GM21786 (cell line): ENCODE measurements at regions not wholly inside any gene's neighbourhood (a gene's known extent, or its start where the extent isn't known, plus 50 kb on each side); places are given as distances from the start of the nearest gene placed in this dataset.

Source experiments
- ATAC-seq: cut with Tn5 transposase; IDR thresholded peaks from one replicate; pipeline ENCODE4 v1.9.1; 2021; ENCODE audit not compliant: unreplicated experiment

GRCh38 chr10:6741541-6741941, 161.5 kb upstream of the PRKCQ start:
- ATAC-seq = no peak

- ATAC-seq = no peak
Measured at GRCh38 chr10:6739530-6740174, 159.6 kb upstream of the PRKCQ start.

DNA sequence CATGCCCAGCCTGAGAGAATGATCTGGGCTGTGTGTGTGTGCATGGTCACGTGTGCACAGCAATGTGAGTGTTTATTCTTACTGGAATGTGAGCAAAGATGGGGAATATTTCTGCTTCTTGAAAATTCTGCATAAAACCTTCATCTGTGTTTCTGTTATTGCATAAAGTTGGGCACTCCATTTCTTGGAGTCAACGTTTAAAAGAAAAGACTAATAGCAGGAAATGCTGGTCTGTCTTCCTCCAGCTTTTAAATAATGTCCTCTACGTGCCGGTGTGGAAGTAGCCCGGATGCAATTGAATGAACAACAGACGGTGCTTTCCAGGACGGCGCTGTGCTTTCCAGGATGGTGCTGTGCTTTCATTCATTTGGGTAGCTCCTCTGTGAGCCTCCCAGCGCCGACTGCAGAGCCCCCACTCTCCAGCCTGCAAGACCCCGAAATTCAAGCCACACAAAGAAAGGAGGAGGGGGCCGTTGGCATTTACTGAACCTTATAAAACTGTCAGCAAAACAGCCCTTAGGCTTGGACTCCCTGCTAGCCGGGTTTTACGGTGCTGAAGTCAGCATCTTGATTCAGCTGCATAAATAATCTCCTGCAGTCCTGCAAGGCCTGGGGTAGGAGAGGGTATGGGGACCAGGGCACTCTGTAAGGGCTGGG, 158.2 kb upstream of the PRKCQ start:
- no peak for ATAC-seq

DNA sequence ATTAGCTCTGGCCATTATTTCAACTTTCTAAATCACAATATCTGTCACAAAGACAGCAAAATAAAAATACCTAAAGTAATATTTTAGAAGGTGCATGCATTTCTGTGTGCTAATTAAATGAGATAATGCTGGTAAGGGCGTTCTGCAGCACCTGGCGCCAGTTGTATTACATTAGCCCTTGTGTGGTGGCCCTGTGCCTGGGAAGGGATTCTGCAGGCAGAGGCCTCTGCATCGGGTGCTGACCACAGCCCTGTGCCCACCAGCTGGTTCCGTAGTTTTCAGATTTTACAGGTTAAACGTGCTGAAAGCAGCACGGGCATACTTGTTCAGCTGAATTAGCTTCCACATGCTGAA, 157.7 kb upstream of the PRKCQ start:
- ATAC-seq = no peak

DNA sequence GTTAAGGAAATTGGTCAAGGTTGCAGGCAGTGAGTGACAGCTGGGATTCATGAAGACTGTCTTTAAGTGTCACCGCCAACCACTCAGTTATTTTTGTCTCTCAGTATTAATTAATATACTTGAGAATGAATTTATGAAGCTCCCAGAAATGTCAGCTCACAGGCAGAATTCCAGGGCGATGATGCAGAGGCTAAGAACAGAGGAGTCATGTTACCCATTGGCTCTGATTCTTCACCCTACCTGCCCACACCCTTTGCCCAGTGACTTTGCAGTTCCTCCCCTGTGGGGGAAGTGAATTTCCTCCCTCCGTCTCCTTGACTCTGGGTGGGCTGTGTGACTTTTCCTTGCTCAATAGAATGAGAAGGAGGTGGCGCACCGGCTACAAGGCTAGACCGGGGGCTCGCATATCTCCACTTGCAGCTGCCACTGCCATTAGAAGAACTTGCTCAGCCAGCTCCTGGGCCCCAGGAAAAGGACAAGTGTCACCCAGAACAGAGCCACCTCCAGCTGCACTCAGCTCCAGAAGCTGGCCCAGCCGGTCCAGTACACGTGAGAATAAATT, 157.1 kb upstream of the PRKCQ start:
- ATAC-seq = no peak

- no peak for ATAC-seq
Measured at GRCh38 chr10:6734286-6734685, 154.2 kb upstream of the PRKCQ start.

GRCh38 chr10:6729861-6730344, 149.8 kb upstream of the PRKCQ start:
- ATAC-seq = no peak

DNA sequence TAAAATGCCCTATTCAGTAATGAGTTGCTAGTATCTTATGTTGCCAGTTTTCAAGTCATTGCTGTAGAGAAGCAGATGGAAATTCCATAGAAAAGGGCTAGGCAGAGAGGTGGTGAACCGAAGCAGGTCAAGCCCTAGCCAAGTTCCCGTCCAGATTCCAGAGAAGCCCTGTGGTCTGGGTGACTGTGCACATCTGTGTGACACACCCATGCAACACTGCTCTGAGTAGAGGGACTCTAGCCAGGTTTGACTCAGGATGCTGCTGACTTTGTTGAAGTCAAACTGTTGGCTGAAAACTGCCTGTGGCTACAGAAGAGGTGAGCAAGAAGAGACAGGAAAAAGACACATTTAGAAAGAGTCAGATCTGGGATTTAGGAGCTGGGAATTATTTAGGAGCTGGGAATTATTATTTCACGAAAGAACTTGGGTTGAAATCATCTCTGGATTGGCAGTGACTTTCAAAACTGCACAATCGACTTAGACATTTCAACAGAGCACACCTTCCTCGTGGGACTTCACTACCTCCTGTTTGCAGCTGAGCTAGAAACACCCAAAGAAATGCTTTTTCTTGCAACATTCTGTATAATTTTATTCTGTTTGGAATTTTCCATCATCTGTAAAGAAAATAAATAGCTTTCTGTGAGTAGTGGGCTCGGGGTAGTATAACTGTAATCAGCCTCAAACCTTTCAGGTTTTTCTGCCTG, 149.1 kb upstream of the PRKCQ start:
- no peak for ATAC-seq

DNA sequence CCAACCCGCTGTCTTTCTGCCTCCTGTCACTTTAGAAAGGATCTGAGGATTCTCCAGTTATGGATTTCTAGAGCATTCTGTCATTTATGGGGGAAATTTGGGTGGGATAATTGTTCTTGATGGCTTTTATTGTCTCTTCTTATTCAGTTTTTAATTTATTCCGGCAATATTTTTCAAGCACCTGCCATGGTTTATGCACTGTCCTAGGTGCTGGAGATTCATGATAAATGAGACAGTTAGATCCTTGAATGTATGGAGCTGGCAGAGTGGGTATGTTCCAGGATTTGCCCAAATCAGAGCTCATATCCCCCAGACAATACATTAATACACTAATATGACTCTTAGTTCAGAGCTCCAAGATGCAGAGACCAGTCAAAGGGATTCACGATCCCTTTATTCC, 146.8 kb upstream of the PRKCQ start:
- ATAC-seq = no peak

DNA sequence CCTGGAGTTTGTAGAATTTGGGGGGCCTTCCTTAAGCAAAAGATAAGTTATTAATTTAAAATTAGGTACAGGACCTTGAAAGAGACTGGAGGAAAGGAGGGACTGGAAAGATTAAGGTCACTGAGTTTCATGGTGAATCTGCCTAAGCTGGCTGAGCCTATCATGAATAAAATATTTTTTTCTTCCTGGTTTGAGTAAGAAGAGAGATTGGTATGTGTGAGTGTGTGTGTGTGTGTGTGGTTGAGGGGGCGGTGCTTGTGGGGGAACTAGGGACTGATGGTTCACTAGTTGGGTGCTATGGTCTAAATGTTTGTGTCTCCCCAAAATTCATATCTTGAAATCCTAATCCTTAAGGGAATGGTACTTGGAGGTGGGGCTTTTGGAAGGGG, 142.5 kb upstream of the PRKCQ start:
- ATAC-seq = no peak

GRCh38 chr10:6721964-6722615, 142.0 kb upstream of the PRKCQ start:
- no peak for ATAC-seq

- ATAC-seq = no peak
Measured at GRCh38 chr10:6721480-6721879, 141.4 kb upstream of the PRKCQ start.

DNA sequence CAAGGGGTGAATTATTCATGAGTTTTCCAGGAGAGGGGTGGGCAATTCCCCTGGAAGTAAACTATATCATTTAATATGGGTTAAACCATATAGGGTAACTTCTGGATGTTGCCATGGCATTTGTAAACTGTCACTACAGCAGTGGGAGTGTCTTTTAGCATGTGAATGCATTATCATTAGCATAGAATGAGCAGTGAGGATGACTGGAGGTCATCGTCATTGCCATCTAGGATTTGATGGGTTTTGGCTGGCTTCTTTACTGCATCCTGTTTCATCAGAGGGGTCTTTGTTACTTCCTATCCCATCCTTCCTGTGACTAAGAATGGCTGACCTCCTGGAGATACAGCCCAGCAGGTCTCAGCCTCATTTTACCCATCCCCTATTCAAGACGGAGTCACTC, 139.5 kb upstream of the PRKCQ start:
- ATAC-seq = no peak

DNA sequence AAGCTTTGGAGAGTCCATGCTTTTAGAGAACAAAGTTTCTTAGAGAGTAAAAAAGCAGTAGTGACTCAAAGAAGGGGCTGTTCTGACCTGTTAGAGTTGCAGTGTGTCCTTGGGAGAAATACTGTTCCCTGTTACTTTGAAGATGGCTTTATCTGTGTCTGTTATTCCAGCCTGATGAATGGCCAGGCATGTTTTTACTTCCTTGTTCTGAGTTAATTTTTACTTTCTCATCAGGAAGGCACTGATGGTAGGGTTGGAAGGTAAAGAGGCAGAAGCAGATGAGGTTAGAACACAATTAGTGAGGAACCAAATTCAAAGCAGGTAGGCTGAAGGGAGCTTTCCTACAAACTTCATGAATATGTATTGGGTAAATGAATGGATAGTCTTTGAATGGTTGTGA, 138.5 kb upstream of the PRKCQ start:
- ATAC-seq = no peak

GRCh38 chr10:6716516-6716915, 136.4 kb upstream of the PRKCQ start:
- ATAC-seq = no peak

- no peak for ATAC-seq
Measured at GRCh38 chr10:6713716-6714115, 133.6 kb upstream of the PRKCQ start.

DNA sequence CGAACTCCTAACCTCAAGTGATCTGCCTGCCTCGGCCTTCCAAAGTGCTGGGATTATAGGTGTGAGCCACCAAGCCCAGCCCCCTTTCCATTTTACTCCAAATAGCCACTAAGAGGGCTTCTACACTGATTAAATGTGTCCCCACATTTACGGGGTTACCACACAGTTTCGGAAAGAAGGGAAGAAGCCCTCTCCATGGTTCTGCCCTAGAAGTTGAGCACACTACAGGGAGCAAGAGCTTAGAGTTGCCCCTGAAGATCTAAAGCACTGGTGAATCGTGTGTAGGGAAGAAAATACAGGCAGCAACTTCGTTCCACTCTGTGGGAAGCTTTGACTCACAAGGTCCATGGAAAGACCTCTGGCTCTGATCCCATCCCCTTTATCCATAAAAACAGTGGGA, 133.0 kb upstream of the PRKCQ start:
- ATAC-seq = no peak

DNA sequence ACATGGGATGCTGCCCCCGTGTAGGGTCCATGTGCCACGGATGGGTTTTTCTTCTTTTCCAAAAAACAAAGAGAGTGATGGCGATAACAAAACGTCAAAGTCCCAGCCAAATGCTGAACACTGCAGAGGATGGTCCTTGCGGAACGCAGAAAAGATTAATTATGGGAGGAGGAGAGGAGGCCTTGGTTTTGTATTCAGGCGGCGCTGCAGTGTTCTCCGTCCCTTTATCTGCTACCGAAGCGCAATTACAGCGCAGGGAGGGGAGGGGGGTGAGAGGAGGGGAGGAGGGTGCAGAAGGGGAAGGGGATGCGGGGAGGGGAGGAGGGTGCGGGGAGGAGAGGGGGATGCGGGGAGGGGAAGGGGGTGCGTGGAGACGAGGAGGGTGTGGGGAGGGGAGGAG, 131.8 kb upstream of the PRKCQ start:
- ATAC-seq = no peak

GRCh38 chr10:6711408-6711841, 131.3 kb upstream of the PRKCQ start:
- ATAC-seq = no peak

- no peak for ATAC-seq
Measured at GRCh38 chr10:6707352-6707751, 127.3 kb upstream of the PRKCQ start.

GRCh38 chr10:6706725-6707124, 126.6 kb upstream of the PRKCQ start:
- ATAC-seq = no peak

- ATAC-seq = no peak
Measured at GRCh38 chr10:6704896-6705295, 124.8 kb upstream of the PRKCQ start.
